Type B pancreatic cell (in vitro differentiated cells): ENCODE measurements at regions not wholly inside any gene's neighbourhood (a gene's known extent, or its start where the extent isn't known, plus 50 kb on each side); places are given as distances from the start of the nearest gene placed in this dataset.

Source experiments
- DNase-seq: peaks from one replicate; pipeline ENCODE4 v3.0.0; 2021; ENCODE audit warnings: mixed read lengths; ENCODE audit not compliant: unreplicated experiment; ENCODE audit errors: extremely low spot score
- H3K27ac Mint-ChIP-seq: 2 replicates; pipeline ENCODE4 v1.8.0; 2021; ENCODE audit warnings: mild to moderate bottlenecking, mixed read lengths
- H3K27me3 Mint-ChIP-seq: 2 replicates; pipeline ENCODE4 v1.8.0; 2021; ENCODE audit warnings: mixed read lengths
- H3K36me3 Mint-ChIP-seq: 2 replicates; pipeline ENCODE4 v1.8.0; 2021; ENCODE audit warnings: mixed read lengths
- H3K4me1 Mint-ChIP-seq: one replicate; pipeline ENCODE4 v1.8.0; 2021; ENCODE audit warnings: mixed read lengths; ENCODE audit not compliant: unreplicated experiment
- H3K4me3 Mint-ChIP-seq: 2 replicates; pipeline ENCODE4 v1.8.0; 2021; ENCODE audit warnings: mild to moderate bottlenecking, mixed read lengths
- H3K9me3 Mint-ChIP-seq: 2 replicates; pipeline ENCODE4 v1.8.0; 2021; ENCODE audit warnings: mixed read lengths
- TF ChIP-seq, protein P1 (sequence below): fragments of 200-600 bp; sonication (generic); conservative IDR thresholded peaks from 2 replicates; pipeline ENCODE4 v1.5.0; 2021; ENCODE audit warnings: antibody characterized with exemption, mild to moderate bottlenecking

- no peak for DNase-seq
- Mint-ChIP-seq H3K27me3 (no peaks in the 10 kb centered on the region), H3K4me3 (peak overlapping the region; percentile 83), H3K9me3 (peaks cover 6% of the 10 kb centered on the region), H3K4me1 (peaks cover 4% of the 10 kb centered on the region), H3K27ac (peak overlapping the region; percentile 86), H3K36me3 (no peaks in the 10 kb centered on the region)
- TF ChIP-seq, protein P1, sequence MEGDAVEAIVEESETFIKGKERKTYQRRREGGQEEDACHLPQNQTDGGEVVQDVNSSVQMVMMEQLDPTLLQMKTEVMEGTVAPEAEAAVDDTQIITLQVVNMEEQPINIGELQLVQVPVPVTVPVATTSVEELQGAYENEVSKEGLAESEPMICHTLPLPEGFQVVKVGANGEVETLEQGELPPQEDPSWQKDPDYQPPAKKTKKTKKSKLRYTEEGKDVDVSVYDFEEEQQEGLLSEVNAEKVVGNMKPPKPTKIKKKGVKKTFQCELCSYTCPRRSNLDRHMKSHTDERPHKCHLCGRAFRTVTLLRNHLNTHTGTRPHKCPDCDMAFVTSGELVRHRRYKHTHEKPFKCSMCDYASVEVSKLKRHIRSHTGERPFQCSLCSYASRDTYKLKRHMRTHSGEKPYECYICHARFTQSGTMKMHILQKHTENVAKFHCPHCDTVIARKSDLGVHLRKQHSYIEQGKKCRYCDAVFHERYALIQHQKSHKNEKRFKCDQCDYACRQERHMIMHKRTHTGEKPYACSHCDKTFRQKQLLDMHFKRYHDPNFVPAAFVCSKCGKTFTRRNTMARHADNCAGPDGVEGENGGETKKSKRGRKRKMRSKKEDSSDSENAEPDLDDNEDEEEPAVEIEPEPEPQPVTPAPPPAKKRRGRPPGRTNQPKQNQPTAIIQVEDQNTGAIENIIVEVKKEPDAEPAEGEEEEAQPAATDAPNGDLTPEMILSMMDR, result no peak
These were observed 383.3 kb upstream of the ATP11B start for GRCh38 chr3:182410051-182410450.

DNA sequence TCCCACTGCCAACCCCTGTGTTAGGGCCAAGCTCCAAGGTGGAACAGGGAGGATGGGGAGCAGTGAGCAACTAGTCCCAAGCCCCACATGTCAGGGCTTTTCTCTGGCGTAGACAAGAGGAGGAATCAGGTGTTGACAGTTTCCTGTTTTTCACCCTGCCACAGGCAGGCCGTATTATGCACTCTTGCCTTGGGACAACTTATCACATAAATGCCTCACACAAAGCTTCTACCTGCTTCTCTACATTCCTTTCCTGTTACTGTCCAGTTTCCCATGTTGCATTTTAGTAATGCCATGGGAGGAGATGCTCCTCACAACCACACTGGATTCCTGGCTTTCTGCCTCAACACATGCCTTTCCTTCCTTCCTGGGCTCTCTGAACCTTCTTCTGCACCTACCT is 381.2 kb upstream of the ATP11B start:
- H3K9me3 Mint-ChIP-seq, result peaks cover 6% of the 10 kb centered on the region
- no peak for DNase-seq

DNA sequence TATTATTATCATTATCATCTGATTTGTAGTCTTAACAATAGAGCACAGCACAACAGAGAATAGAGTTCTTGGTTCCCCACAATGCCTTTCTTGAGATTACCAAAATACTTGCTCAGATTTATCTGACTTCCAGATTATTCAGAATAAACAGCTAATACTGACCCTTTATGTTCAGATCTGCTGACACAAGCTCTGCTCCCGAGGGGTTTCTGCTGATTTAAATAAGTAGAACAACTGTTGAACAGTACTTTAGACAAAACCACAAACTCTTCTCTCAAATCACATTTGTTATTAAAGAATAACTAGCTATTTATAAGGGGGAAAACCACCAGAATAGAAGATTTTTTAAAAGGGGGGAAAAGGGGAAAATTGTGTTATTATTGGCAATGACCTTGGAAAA is 380.2 kb upstream of the ATP11B start:
- H3K4me1 Mint-ChIP-seq, result peaks cover 4% of the 10 kb centered on the region

More for the DNA sequence above, 381.2 kb upstream of the ATP11B start:
- H3K27me3 Mint-ChIP-seq, result no peaks in the 10 kb centered on the region
- H3K36me3 Mint-ChIP-seq, result no peaks in the 10 kb centered on the region
- TF ChIP-seq, protein P1, result no peak
- peaks cover 4% of the 10 kb centered on the region for H3K4me1 Mint-ChIP-seq
- peak overlapping the region; percentile 84 for H3K27ac Mint-ChIP-seq
- peak overlapping the region; percentile 83 for H3K4me3 Mint-ChIP-seq

GRCh38 chr3:182413682-182414081 is 379.6 kb upstream of the ATP11B start:
- H3K4me3 Mint-ChIP-seq, result no peak overlapping the region

More for the DNA sequence above, 380.2 kb upstream of the ATP11B start:
- TF ChIP-seq, protein P1, result no peak
- H3K27me3 Mint-ChIP-seq, result no peaks in the 10 kb centered on the region
- H3K36me3 Mint-ChIP-seq, result no peaks in the 10 kb centered on the region
- no peak overlapping the region for H3K27ac Mint-ChIP-seq
- H3K4me3 Mint-ChIP-seq, result no peak overlapping the region
- DNase-seq, result no peak
- H3K9me3 Mint-ChIP-seq, result peaks cover 6% of the 10 kb centered on the region

GRCh38 chr3:182414586-182414985 is 378.7 kb upstream of the ATP11B start:
- TF ChIP-seq, protein P1, result no peak

More at GRCh38 chr3:182413682-182414081, 379.6 kb upstream of the ATP11B start:
- H3K27me3 Mint-ChIP-seq, result no peaks in the 10 kb centered on the region
- TF ChIP-seq, protein P1, result no peak
- H3K4me1 Mint-ChIP-seq, result peaks cover 4% of the 10 kb centered on the region
- no peak overlapping the region for H3K27ac Mint-ChIP-seq
- no peak for DNase-seq
- peaks cover 6% of the 10 kb centered on the region for H3K9me3 Mint-ChIP-seq
- H3K36me3 Mint-ChIP-seq, result no peaks in the 10 kb centered on the region

GRCh38 chr3:182420741-182421140 is 372.6 kb upstream of the ATP11B start:
- TF ChIP-seq, protein P1, result no peak
- Mint-ChIP-seq H3K4me3 (no peak overlapping the region), H3K4me1 (no peaks in the 10 kb centered on the region), H3K36me3 (peaks cover 2% of the 10 kb centered on the region), H3K9me3 (no peaks in the 10 kb centered on the region), H3K27ac (no peak overlapping the region), H3K27me3 (no peaks in the 10 kb centered on the region)
- no peak for DNase-seq

More at GRCh38 chr3:182414586-182414985, 378.7 kb upstream of the ATP11B start:
- Mint-ChIP-seq H3K4me1 (peaks cover 4% of the 10 kb centered on the region), H3K27ac (no peak overlapping the region), H3K9me3 (peaks cover 6% of the 10 kb centered on the region), H3K36me3 (no peaks in the 10 kb centered on the region), H3K27me3 (no peaks in the 10 kb centered on the region), H3K4me3 (no peak overlapping the region)
- no peak for DNase-seq
